Activated CD4-positive, alpha-beta memory T cell treated with anti-CD3 and anti-CD28 coated beads, Interleukin-2, amount 10 ng/mL, durations not matched to agents 7 days and 5 days (primary cell): ENCODE measurements at regions not wholly inside any gene's neighbourhood (a gene's known extent, or its start where the extent isn't known, plus 50 kb on each side); places are given as distances from the start of the nearest gene placed in this dataset.
"Not testable (repeated sequence)": the region's sequence is repeated elsewhere in the genome, so short reads cannot be mapped to it uniquely, and the experiment has no call there.

Experiments
- CTCF ChIA-PET: fragments of 350-600 bp; sonication (Branson Sonifier 250); formaldehyde crosslinking; loops from one replicate; lab custom pipeline; 2021; ENCODE audit warnings: antibody characterized with exemption, inconsistent platforms; lab: Charles Lee
- POLR2A ChIA-PET: fragments of 350-600 bp; sonication (Branson Sonifier 250); formaldehyde crosslinking; loops from one replicate; lab custom pipeline; 2021; ENCODE audit warnings: antibody characterized with exemption; lab: Charles Lee
- DNase-seq: peaks from one replicate; pipeline ENCODE4 v3.0.0-alpha.2; 2020
- H3K27ac Mint-ChIP-seq: one replicate; pipeline ENCODE4 v1.8.0; 2021; ENCODE audit warnings: mild to moderate bottlenecking, mixed read lengths
- H3K27me3 Mint-ChIP-seq: one replicate; pipeline ENCODE4 v1.8.0; 2021; ENCODE audit warnings: mixed read lengths
- H3K36me3 Mint-ChIP-seq: one replicate; pipeline ENCODE4 v1.8.0; 2021; ENCODE audit warnings: low read depth, mixed read lengths
- H3K4me1 Mint-ChIP-seq: one replicate; pipeline ENCODE4 v1.8.0; 2021; ENCODE audit warnings: mixed read lengths
- H3K4me3 Mint-ChIP-seq: one replicate; pipeline ENCODE4 v1.8.0; 2021; ENCODE audit warnings: mild to moderate bottlenecking, mixed read lengths
- H3K9me3 Mint-ChIP-seq: one replicate; pipeline ENCODE4 v1.8.0; 2021; ENCODE audit warnings: mixed read lengths

GRCh38 chr10:38390725-38391124 is 296.6 kb downstream of the ZNF37A start:
- H3K4me1 Mint-ChIP-seq, H3K27ac Mint-ChIP-seq, CTCF ChIA-PET, H3K9me3 Mint-ChIP-seq, H3K27me3 Mint-ChIP-seq, POLR2A ChIA-PET, H3K4me3 Mint-ChIP-seq, H3K36me3 Mint-ChIP-seq: not testable (repeated sequence)
- DNase-seq = peak; percentile 22

- H3K9me3 Mint-ChIP-seq, H3K4me1 Mint-ChIP-seq, CTCF ChIA-PET, H3K27ac Mint-ChIP-seq, POLR2A ChIA-PET, H3K27me3 Mint-ChIP-seq, H3K36me3 Mint-ChIP-seq, DNase-seq, H3K4me3 Mint-ChIP-seq: not testable (repeated sequence)
These were observed 301.3 kb downstream of the ZNF37A start for GRCh38 chr10:38395465-38395864.

GRCh38 chr10:38396178-38396954 is 302.2 kb downstream of the ZNF37A start:
- POLR2A ChIA-PET, H3K9me3 Mint-ChIP-seq: not testable (repeated sequence)

GRCh38 chr10:38401565-38401964 is 307.4 kb downstream of the ZNF37A start:
- CTCF ChIA-PET = interaction anchor here (1.0 to 1.1 kb wide), 2 partner anchors 425 to 426 kb away, joined by 4 read pairs; no protein-coding TSS in a partner anchor
- H3K27me3 Mint-ChIP-seq, H3K36me3 Mint-ChIP-seq, H3K4me1 Mint-ChIP-seq, H3K9me3 Mint-ChIP-seq, DNase-seq: not testable (repeated sequence)
- peak overlapping the region; percentile 96 for H3K27ac Mint-ChIP-seq
- peak overlapping the region; percentile 92 for H3K4me3 Mint-ChIP-seq
- POLR2A ChIA-PET = interaction anchor here (1.5 to 2.4 kb wide), 2 partner anchors 425 to 426 kb away, joined by 5 to 15 read pairs; partner anchors contain the start of gene ZNF25

More at GRCh38 chr10:38396178-38396954, 302.2 kb downstream of the ZNF37A start:
- DNase-seq, H3K27me3 Mint-ChIP-seq, H3K27ac Mint-ChIP-seq, CTCF ChIA-PET, H3K36me3 Mint-ChIP-seq, H3K4me3 Mint-ChIP-seq, H3K4me1 Mint-ChIP-seq: not testable (repeated sequence)

GRCh38 chr10:38402442-38403346 is 308.6 kb downstream of the ZNF37A start:
- peak overlapping the region; percentile 92 for H3K4me3 Mint-ChIP-seq
- H3K4me1 Mint-ChIP-seq, H3K36me3 Mint-ChIP-seq, H3K27me3 Mint-ChIP-seq, H3K9me3 Mint-ChIP-seq: not testable (repeated sequence)
- peak; percentile 94 for DNase-seq
- H3K27ac Mint-ChIP-seq = peak overlapping the region; percentile 99
- ChIA-PET POLR2A (interaction anchor here (0.6 to 2.4 kb wide), 4 partner anchors 36 to 427 kb away, joined by 3 to 15 read pairs (median 4); partner anchors contain the start of gene ZNF25), CTCF (interaction anchor here (1.0 to 1.1 kb wide), 2 partner anchors 426 to 427 kb away, joined by 4 read pairs; no protein-coding TSS in a partner anchor)

- DNase-seq, H3K36me3 Mint-ChIP-seq, CTCF ChIA-PET, H3K4me1 Mint-ChIP-seq, H3K27me3 Mint-ChIP-seq, H3K9me3 Mint-ChIP-seq: not testable (repeated sequence)
- peak overlapping the region; percentile 86 for H3K4me3 Mint-ChIP-seq
- peak overlapping the region; percentile 99 for H3K27ac Mint-ChIP-seq
- POLR2A ChIA-PET = interaction anchor here (1.4 to 2.4 kb wide), 3 partner anchors 37 to 428 kb away, joined by 3 to 15 read pairs (median 5); partner anchors contain the start of gene ZNF25
These were observed 309.4 kb downstream of the ZNF37A start for GRCh38 chr10:38403347-38404117.

GRCh38 chr10:38423634-38424033 is 329.5 kb downstream of the ZNF37A start:
- H3K27ac Mint-ChIP-seq, POLR2A ChIA-PET, H3K4me1 Mint-ChIP-seq, DNase-seq, H3K9me3 Mint-ChIP-seq, CTCF ChIA-PET, H3K27me3 Mint-ChIP-seq, H3K4me3 Mint-ChIP-seq: not testable (repeated sequence)
- peaks cover 16% of the 10 kb centered on the region for H3K36me3 Mint-ChIP-seq

- POLR2A ChIA-PET, CTCF ChIA-PET, H3K4me1 Mint-ChIP-seq, DNase-seq, H3K4me3 Mint-ChIP-seq, H3K27ac Mint-ChIP-seq, H3K27me3 Mint-ChIP-seq, H3K9me3 Mint-ChIP-seq: not testable (repeated sequence)
- peaks cover 16% of the 10 kb centered on the region for H3K36me3 Mint-ChIP-seq
These were observed 336.1 kb downstream of the ZNF37A start for GRCh38 chr10:38430242-38430641.

GRCh38 chr10:38437359-38437758 is 343.2 kb downstream of the ZNF37A start:
- H3K36me3 Mint-ChIP-seq, H3K27me3 Mint-ChIP-seq, DNase-seq, CTCF ChIA-PET, H3K4me1 Mint-ChIP-seq, H3K4me3 Mint-ChIP-seq, H3K9me3 Mint-ChIP-seq, POLR2A ChIA-PET, H3K27ac Mint-ChIP-seq: not testable (repeated sequence)

GRCh38 chr10:38448614-38449355 is 354.6 kb downstream of the ZNF37A start:
- H3K9me3 Mint-ChIP-seq, DNase-seq, POLR2A ChIA-PET, H3K4me1 Mint-ChIP-seq, CTCF ChIA-PET, H3K4me3 Mint-ChIP-seq, H3K27ac Mint-ChIP-seq, H3K27me3 Mint-ChIP-seq: not testable (repeated sequence)
- peaks cover 15% of the 10 kb centered on the region for H3K36me3 Mint-ChIP-seq

- H3K4me1 Mint-ChIP-seq, H3K27ac Mint-ChIP-seq, DNase-seq, H3K4me3 Mint-ChIP-seq, H3K9me3 Mint-ChIP-seq, CTCF ChIA-PET, H3K27me3 Mint-ChIP-seq, POLR2A ChIA-PET: not testable (repeated sequence)
- H3K36me3 Mint-ChIP-seq = peaks cover 15% of the 10 kb centered on the region
These were observed 355.5 kb downstream of the ZNF37A start for GRCh38 chr10:38449618-38450017.

GRCh38 chr10:38450372-38451057 is 356.4 kb downstream of the ZNF37A start:
- H3K36me3 Mint-ChIP-seq = peaks cover 15% of the 10 kb centered on the region
- H3K9me3 Mint-ChIP-seq, H3K4me1 Mint-ChIP-seq, DNase-seq, CTCF ChIA-PET, H3K27me3 Mint-ChIP-seq, H3K27ac Mint-ChIP-seq, POLR2A ChIA-PET, H3K4me3 Mint-ChIP-seq: not testable (repeated sequence)
